GM20000 (cell line): ENCODE measurements at regions not wholly inside any gene's neighbourhood (a gene's known extent, or its start where the extent isn't known, plus 50 kb on each side); places are given as distances from the start of the nearest gene placed in this dataset.

Experiments used
- DNase-seq: peaks from one replicate; pipeline ENCODE4 v3.0.0; 2012; ENCODE audit warnings: low spot score
- CTCF ChIP-seq: IDR thresholded peaks from 2 replicates; pipeline ENCODE4 v1.5.1; 2012; ENCODE audit warnings: mild to moderate bottlenecking, control low read depth; ENCODE audit errors: extremely low read depth, missing control alignments

GRCh38 chr10:118153287-118153686, 106.5 kb upstream of the RAB11FIP2 start:
- no peak for DNase-seq
- no peak for TF ChIP-seq CTCF

DNA sequence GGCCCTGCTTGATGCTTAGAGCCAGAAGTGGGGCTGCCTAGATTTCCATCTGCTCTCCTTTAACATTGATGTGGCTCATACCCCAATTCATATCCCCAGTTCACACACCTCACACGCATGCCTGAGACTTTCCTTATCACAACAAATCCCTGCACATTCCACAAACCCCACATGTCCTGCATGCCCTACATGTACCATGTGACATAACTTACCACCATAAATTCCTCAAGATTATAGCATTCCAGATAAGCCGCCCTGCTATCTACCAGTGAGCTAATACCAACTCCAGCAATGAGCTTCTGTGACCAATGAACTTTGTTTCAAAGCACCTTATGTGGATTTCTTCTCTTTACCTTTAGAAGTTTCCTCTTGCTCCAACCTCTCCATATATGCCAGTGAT, 104.7 kb upstream of the RAB11FIP2 start:
- no peak for TF ChIP-seq CTCF
- no peak for DNase-seq

DNA sequence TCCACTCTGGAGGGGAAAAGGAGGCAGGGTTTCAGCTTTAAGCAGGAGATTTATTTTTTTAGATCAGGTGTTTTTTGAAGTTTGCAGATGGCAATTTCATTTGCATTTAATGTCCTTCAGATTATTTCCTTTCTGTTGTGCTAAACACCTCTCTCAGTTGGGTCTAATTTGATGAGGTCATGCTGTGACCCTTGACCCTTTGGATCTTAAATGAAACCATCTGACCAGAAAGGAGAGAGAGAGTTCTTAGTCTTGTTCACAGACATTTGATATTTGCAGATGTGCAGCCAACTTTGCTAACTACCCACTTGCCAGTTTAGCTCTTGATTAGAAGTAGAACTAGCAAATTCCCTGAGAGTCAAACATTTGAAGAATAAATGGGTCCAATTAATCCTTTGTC, 101.5 kb upstream of the RAB11FIP2 start:
- DNase-seq, result no peak
- no peak for TF ChIP-seq CTCF

- no peak for TF ChIP-seq CTCF
Measured at GRCh38 chr10:118145256-118145655, 98.5 kb upstream of the RAB11FIP2 start.

GRCh38 chr10:118141471-118141870, 94.7 kb upstream of the RAB11FIP2 start:
- DNase-seq, result no peak
- no peak for TF ChIP-seq CTCF

More at GRCh38 chr10:118145256-118145655, 98.5 kb upstream of the RAB11FIP2 start:
- DNase-seq, result no peak

DNA sequence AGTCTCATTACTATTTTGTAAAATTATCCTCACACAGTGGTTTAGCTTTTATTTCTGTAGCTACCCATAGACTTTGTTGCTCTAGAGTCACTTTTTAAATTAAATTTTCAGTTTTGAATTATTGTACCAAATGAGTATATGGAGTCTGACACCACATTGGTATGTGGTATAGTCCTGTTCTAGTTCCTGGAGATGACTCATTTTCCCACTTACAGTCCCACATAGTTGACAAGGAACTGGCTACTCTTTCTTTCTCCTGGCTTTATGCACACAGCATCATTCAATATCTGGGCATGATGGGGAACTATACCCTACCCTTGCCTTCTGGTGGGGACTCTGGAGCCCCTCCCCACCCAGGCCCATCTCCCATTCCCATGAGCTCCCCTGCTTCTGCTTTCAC, 92.6 kb upstream of the RAB11FIP2 start:
- DNase-seq, result no peak
- no peak for TF ChIP-seq CTCF

GRCh38 chr10:118128675-118129074, 81.9 kb upstream of the RAB11FIP2 start:
- no peak for TF ChIP-seq CTCF
- no peak for DNase-seq

DNA sequence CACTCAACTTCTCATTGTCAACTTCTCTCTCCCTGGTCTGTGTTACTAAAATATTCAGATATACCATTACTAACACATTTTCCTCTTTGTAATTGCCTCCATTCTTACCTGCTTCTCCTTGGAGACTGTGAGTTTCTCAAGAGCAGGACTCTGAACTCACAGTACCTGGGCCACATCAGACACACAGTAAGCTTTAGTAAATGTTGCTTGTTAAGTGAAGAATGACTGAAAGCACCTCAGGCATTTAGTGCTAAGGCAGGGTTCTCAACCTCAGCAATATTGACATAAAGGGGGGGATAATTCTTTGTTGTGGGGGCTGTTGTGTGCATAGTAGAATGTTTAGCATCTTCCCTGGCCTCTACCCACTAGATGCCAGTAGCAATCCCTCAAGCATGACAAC, 72.0 kb upstream of the RAB11FIP2 start:
- DNase-seq, result no peak
- no peak for TF ChIP-seq CTCF
